GM18511 (cell line): ENCODE measurements at regions not wholly inside any gene's neighbourhood (a gene's known extent, or its start where the extent isn't known, plus 50 kb on each side); places are given as distances from the start of the nearest gene placed in this dataset.
"Not testable (repeated sequence)": the region's sequence is repeated elsewhere in the genome, so short reads cannot be mapped to it uniquely, and the experiment has no call there.

Experiments used
- ATAC-seq: cut with Tn5 transposase; IDR thresholded peaks from one replicate; pipeline ENCODE4 v1.9.1; 2021; ENCODE audit warnings: mild to moderate bottlenecking, moderate library complexity; ENCODE audit not compliant: unreplicated experiment

- ATAC-seq: no peak
Measured at GRCh38 chr19:31444931-31445330, 95.7 kb upstream of the TSHZ3 start.

- no peak for ATAC-seq
Measured at GRCh38 chr19:31445406-31445805, 96.2 kb upstream of the TSHZ3 start.

- no peak for ATAC-seq
Measured at GRCh38 chr19:31448221-31448657, 99.0 kb upstream of the TSHZ3 start.

GRCh38 chr19:31449379-31449778, 100.1 kb upstream of the TSHZ3 start:
- ATAC-seq: no peak

GRCh38 chr19:31450696-31451095, 101.5 kb upstream of the TSHZ3 start:
- no peak for ATAC-seq

- ATAC-seq: no peak
Measured at GRCh38 chr19:31451686-31452330, 102.6 kb upstream of the TSHZ3 start.

GRCh38 chr19:31459430-31459829, 110.2 kb upstream of the TSHZ3 start:
- ATAC-seq: no peak

- ATAC-seq: no peak
Measured at GRCh38 chr19:31461814-31462539, 112.7 kb upstream of the TSHZ3 start.

- no peak for ATAC-seq
Measured at GRCh38 chr19:31470229-31470939, 121.1 kb upstream of the TSHZ3 start.

GRCh38 chr19:31470952-31471351, 121.7 kb upstream of the TSHZ3 start:
- ATAC-seq: no peak

- ATAC-seq: no peak
Measured at GRCh38 chr19:31478241-31478640, 129.0 kb upstream of the TSHZ3 start.

GRCh38 chr19:31483226-31483857, 134.1 kb upstream of the TSHZ3 start:
- ATAC-seq: no peak

- not testable (repeated sequence) for ATAC-seq
Measured at GRCh38 chr19:31484858-31485410, 135.7 kb upstream of the TSHZ3 start.

- no peak for ATAC-seq
Measured at GRCh38 chr19:31485472-31485871, 136.2 kb upstream of the TSHZ3 start.

GRCh38 chr19:31491242-31491641, 142.0 kb upstream of the TSHZ3 start:
- ATAC-seq: no peak

- ATAC-seq: no peak
Measured at GRCh38 chr19:31492050-31492449, 142.8 kb upstream of the TSHZ3 start.

- no peak for ATAC-seq
Measured at GRCh38 chr19:31496076-31496475, 146.8 kb upstream of the TSHZ3 start.

GRCh38 chr19:31497709-31498108, 148.5 kb upstream of the TSHZ3 start:
- ATAC-seq: no peak

GRCh38 chr19:31498781-31499180, 149.5 kb upstream of the TSHZ3 start:
- no peak for ATAC-seq

- ATAC-seq: no peak
Measured at GRCh38 chr19:31499281-31500196, 150.3 kb upstream of the TSHZ3 start.
